SIG-M5 treated with dmso at 0.1 percent for 504 hours (cell line): ENCODE measurements at regions not wholly inside any gene's neighbourhood (a gene's known extent, or its start where the extent isn't known, plus 50 kb on each side); places are given as distances from the start of the nearest gene placed in this dataset.

Source experiments
- DNase-seq: peaks from one replicate; lab custom pipeline; 2025; ENCODE audit not compliant: unreplicated experiment; lab: John Stamatoyannopoulos, UW

DNA sequence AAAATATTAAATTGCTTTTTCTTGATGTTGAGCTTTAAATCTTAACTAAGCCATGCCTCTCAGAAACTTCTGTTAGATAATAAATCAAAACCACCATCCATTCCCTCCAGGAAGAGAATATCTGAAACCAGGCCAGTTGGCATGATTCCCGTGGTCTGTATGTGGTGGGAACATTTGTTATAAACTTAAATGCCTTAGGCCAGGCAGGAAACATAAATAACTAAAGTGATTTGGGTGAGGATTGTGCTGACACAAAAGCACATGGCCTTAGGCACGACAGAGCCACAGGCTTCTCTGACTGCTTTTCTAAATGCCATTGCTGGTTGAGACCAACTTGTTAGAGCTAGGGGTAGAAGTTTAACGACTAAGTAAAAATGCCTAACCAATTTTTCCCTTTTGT is 255.9 kb downstream of the GABRG2 start:
- no peak for DNase-seq

DNA sequence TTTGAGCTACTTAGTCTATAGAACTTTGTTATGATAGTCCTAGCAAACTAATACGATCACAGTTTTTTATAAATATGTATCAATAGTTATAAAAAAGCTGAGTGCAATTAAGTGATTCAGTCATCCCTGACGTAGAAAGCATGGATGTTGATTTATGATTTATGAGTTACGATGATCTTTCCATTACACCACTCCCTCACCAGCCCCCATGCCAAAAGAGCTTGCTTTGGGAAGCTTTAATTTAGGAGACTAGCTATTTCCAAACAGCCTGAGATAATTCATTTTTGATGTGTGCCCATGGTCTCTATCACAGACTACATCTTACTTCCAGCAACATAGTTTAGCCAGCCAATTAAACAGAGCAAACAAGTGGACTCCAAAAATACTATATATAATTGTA is 256.8 kb downstream of the GABRG2 start:
- DNase-seq = no peak

DNA sequence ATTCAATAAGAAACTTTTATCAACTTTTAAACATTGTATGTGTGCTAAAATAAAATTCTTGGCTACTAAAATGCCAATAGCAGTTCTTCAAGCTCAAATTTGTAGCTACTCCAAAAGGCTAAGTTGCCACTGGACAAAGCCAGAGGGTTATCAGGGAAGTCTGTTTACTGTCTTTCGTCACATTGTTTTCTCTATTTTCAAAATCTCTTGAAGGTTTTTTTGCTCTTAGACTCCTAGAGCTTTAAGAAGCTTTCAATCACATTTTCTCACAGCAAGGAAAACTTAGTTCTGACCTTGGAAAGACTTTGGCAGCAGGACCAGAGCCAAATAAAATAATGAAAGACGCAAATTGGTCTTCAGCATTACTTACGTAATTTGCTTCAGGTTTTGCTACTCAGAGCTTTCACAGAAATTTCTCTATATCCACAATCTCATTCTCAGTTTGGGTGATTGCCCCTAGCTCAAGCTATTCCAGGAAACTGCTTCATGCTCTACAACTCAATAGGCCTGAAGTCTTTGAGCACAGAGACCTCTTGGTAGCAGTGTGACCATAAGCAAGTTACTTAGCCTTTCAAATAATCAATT is 257.7 kb downstream of the GABRG2 start:
- no peak for DNase-seq

DNA sequence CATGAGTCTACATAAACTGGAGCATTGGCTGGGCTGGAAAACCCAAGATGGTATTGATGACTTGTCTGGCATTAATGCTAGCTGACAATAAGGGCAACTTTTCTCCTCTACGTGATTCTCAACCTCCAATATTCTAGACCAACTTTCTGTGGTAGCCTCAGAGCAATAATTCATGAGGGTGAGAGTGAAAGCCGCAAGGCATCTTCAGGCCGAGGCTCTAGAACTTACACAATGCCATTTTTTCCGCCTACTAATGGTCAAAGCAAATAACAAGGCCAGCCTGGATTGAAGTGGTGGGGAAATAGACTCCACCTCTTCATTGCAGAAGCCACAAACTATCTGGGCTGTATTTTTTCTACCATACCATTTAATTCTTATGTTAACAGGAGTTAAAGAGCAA is 267.4 kb downstream of the GABRG2 start:
- no peak for DNase-seq

DNA sequence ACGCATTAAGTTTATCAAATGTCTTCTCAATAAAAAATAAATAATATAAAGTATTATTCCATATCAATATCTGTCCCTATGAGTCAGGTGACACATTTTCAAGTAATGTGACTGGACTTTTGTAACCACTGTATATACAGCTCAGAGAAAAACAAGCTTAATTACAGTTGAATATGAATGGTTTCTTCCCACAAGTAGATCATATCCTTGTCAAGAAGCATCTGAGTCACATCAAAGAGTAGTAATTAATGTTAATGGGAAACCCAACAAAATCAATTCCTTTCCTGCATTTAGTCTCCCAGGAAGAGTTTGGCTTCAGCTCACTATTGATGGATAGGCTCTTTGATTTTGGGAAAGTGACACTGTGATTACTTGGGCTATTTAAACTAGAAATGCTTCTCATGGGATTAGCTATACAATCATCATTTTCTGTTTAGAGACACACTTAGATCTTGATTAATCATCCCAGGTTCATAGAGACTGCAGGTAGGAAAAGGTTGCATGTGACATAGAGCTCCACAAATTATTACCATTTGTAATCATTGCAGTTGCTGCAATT is 292.9 kb downstream of the GABRG2 start:
- DNase-seq = no peak

DNA sequence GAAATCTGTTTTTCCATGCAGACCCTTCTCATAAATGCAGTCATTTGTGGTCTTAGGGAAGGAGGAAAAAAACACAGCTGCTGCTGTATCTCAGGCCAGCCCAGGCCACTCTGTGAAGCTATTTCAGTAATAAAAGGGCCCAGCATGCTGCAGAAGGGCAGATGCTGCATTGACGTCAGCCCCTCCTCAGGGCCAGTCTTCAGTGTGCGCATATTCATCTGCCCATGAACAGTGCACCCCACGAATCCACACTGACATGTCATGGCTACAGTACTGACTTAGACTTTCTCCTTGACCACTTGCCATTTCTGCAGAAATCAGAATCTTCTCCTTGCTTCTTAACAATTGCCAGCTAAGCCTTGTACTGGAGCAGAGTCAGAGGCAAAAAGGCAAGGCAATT is 304.7 kb downstream of the GABRG2 start:
- no peak for DNase-seq

DNA sequence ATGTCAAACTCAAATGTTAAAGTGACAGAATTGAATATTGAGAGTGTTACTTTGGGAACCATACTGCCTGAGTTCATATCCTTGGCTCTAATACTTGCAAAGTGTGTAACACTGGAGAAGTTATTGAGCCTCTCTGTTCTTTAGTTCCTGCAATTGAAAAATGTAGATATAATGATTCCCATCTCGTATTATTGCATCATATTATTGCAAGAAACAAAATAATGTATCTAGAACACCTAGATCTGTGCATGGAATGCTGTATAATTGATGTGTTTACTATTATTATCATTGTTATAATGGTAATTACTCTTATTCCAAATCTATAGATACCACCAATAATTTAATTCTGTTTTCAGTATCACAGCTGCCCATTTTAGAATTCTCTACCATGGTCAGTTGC is 310.3 kb downstream of the GABRG2 start:
- DNase-seq = no peak

DNA sequence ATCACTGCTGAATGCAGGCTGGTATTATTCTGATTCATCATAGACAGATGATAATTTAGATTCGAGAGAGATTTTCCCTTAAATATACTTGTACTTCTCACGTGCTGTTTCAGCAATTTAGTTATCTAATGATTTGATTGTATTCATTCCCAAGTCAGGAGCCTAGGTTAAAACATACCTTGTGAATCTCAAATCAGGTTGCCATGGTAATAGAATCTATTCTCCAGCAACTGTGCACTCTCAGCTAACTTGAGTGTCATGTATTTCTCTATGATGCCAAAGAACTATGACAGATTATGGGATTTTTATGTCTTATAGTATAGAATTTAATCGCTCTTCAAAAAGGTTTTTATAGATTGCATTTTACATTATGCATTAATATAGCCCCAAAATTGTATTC is 315.3 kb downstream of the GABRG2 start:
- no peak for DNase-seq

DNA sequence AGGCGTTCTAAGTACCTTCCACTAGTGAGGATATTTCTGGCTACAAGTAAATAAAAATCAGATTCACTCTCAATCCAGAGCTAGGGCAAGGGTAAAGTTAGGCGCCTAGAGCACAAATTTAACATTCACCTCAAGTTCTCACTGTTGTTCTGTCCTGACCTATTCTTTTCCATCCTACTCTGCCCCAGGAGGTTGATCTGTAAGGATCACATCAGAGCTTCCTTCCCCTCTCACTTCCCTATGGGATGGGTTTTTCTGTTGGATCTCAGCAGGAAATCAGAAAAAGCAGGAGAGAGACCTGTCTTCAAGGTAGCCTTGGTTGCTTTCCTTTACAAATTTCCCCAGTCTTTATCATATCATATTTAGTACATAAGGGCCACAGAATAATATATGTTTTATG is 316.7 kb downstream of the GABRG2 start:
- DNase-seq = no peak

DNA sequence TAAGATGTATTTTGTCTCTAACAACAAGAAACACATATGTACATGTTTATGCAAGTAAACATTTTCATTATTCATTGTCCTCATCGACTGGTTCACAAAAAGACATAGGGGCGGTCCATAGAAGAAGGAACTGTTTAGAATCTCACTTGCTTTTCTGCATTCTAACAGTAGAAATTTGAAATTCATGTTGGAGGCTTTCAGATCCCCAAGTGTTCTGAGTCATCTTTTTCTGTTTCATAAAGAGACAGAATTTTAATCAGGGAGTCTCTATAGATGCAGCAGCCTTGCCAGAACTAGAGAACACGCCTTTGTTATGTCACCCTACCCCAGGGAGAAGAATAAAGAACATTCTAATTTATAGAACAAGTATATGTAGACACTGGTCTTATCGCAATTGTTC is 324.3 kb downstream of the GABRG2 start:
- no peak for DNase-seq

DNA sequence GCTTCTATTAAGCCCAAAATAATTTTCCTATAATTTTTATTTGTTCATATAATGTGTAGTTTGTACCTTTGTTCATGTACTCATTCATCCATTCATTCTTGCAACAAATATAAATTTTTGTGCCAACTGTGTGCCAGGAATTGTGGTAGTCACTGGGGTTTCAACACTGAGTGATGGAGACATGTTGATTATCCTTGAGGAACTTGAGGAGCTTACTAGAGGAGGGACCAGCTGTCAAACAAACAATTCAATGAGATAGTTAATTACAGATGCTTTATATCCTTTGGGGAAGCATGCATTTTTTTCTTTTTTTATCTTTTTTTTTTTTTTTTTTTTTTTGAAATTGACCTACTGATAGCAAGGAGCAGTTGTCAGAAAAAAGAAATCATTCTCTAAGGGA is 324.8 kb downstream of the GABRG2 start:
- DNase-seq = no peak

DNA sequence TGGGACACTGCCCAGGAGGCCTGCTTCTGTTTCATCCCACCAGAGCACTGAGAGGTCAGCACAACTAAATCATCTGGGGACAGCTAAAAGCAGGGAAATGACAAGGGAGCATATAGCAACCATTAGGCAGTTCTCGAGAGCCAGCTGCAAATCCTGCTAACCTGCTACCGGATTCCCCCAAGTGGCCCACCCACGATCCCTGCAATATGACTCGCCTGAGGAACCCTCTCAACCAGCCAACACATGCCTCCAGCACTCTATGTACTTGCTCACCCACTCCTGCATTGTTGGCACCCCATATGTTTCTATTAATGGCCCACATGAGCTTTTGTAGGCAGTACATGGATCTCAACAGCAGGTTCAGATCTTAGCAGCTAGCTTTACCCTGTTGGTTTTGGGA is 326.0 kb downstream of the GABRG2 start:
- DNase-seq = no peak

DNA sequence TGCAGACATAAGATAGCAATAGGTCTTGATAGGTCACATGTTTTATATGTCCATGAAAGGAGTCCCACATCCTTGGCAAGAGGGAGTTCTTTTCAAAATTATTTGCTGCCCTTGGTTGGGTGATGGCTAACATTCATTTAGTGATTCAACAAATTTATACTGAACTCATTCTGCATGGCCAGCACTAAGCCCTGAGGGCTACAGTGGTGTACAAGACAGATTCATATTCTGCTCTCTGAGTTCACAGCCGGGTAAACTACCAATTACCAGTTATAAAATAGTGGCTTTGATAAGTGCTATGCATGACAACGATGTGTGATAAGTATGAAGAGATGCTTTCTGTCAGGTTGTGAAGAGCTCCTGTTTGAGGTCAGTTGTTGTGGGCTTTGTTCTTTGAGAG is 340.0 kb downstream of the GABRG2 start:
- no peak for DNase-seq

DNA sequence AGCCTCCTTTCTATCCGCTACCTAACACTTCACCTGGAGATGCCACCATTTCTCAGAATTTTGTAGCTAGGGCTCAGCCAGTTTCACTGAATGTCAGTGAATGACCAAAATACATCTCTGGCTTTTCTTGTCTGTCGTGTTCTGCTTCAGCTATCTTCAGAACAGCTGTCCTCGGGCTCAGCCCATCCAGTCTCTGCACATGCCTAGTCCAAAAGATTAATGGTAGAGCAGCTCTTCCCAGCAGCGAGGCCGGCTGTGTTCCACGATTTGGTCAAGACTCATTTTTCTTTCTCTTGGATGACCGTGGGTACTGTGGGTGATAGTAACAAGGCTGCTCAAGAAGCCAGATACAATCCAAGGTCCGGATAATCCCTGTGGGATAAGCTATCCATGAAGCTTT is 342.8 kb downstream of the GABRG2 start:
- DNase-seq = no peak

DNA sequence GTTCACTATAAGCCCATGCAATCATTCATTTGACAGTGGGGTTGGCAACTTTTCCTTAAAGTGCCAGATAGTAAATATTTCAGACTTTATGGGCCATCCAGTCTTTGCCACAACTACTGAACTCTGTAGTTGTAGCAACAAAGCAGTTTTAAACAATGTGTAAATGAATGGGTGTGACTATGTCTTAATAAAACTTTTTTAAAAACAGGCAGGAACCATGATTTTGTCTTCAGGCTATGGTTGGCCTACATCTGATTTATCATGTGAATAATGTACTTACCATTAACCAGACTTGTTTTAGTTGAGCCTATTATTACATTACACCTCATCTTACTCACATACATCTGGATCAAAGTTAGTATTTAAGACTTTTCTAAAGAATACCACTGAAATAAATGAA is 361.6 kb downstream of the GABRG2 start:
- DNase-seq = no peak

DNA sequence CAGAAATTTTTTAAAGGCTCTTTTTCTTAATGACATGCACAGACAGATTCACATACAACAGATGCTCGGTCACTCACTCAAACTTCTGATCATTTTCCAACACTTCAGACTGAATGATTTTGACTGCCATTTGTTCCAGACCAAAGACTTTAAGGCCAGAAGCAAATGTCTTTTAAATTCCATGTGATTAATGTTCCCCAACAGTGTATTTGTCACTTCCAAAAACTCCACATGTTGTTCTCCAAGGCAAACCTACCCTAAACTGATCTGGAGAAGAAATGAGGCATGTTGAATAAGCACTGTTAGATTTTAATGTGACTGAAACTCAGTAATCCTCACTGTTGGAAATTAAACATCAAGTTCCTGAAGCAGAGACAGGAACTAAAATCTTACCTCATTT is 366.7 kb downstream of the GABRG2 start:
- DNase-seq = no peak

DNA sequence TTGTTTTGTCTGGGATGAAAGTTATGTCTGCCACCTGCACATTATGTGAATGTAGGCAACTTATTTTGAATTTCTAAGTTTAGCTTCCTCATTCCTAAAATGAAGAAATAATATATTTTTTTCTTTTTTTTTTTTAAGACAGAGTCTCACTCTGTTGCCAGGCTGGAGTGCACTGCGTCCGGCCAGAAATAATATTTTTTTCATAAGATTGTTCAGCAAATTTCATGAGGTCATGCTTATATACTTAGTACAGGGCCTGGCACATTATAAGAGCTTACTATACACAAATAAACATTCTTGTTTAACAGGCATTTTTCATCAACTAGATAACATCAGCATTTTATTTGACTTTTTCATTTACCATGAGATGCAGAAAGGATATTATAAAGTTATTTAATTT is 368.5 kb downstream of the GABRG2 start:
- DNase-seq = peak; percentile 4

DNA sequence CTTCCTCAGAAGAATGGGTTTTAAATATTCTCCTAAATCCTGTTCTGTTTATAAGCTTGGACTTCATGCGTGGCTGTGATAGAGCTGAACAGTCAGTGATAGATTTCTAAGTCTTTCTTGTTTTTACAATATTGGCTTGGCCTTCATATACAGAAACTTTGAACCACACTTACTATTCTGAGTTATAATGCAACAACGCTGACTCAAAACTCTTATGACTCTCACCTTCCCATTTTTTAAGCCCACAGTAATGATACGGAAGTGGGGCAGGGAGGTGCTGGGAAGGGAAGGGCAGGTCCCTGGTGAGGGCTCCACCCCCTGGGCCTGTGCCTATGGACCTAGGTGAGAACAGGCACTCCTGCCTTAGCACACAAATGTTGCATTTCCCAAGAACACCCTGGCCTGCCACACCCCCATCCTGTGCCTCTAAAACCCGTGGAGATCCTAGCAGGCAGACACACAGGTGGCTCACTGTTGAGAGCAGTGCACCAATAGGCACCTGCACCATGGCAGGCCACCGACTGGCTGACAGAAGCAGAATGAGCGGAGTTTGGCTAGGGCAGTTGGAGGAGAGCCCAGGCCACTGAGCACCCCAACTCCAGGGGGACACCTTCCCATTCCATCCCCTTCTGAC is 376.7 kb downstream of the GABRG2 start:
- no peak for DNase-seq

DNA sequence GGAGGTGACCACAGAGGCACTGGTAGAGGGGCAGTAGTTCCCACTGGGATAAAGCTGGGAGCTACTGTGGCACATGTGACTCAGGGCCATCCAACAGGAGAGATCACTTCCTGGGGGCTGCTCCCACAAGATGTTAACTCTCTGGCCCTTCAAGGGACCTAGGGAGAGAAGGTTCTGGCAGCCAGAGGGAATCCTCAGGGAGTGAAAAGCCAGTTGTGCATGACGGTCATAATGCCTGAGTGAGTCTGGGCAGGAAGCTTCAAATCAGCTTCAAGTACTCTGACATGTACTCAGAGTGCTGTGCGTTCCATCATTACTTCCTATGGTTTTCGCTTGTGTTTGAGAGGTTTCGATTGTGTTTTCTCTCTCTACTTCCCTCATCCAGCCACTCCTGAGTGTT is 388.5 kb downstream of the GABRG2 start:
- no peak for DNase-seq

DNA sequence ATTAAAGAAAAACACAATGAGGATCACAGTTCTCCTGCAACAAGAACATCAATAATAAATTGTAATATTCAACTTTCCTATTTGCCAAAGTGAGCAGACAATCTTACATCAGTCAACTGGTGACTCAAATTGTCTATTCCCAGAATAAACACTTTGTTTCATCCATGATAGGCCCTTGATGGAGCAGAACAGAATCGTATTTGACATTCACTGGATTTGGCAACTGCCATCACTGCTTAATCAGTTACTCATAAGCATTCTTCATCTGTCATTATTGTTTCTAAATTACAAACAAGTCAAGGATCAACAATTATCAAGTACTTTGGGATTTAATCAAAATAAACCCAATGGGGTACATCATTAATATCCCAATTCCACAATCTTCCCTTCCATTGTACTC is 398.4 kb downstream of the GABRG2 start:
- DNase-seq = no peak

DNA sequence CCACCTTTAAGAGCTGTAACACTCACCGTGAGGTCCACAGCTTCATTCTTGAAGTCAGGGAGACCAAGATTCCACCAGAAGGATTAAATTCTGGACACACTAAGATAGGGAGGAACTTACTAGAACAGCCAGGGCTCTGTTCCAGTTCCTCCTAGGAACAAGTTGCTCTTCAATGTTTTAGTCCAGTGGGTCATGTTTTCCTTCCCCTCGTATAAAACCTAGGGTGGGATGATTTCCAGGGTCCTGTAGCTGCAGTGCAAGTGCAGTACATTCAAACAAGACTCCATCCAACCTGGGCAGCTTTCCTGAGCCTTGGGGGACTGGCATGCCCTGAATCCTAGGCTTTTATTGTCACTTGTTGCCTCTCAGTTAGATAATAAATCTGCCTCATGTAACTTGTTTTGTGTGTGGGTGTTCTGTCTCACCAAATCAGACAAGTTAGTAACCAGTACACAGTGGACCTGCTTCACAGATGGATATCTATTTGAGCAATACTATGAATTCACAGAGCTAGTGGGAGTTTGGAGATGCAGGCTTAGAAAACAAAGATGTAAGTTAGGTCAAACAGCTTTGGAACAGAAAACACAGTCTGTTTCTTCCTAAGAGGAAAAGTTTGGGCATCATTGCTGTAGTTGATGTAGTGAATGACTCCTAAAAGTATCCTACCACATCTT is 405.6 kb downstream of the GABRG2 start:
- no peak for DNase-seq

DNA sequence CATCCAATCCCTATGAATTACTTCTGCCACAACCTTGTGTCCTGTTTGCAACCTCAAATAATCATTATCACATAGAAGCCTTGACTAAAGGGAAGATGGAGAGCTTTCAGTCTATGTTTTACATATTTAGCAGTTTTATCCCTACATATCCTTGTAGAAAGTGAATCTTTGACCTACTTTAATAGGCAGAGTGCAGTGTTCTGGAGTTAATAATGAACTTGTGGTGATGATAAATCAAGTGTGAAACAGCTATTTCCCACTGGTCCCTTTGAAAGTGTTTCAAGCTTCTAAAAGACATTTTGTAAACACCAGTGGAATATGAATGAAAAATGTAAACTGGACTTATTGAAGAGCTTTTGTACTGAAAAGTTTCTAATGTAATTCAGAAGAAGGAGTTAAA is 406.7 kb downstream of the GABRG2 start:
- DNase-seq = no peak

DNA sequence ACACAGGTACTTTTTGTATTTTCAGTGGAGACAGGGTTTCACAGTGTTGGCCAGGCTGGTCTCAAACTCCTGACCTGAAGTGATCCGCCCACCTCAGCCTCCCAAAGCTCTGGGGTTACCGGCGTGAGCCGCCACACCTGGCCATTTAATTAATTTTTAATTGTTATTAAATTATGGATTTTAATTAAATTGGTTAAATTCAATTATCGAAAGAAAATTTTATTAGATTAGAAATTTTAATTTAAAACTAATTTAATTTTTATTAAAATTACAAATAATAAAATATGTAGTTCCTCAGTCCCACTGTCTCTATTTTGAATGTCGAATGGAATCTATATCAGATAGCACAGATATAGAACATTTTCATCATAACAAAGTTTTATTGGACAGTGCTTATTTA is 416.5 kb downstream of the GABRG2 start:
- DNase-seq = no peak
